LoVo (cell line): ENCODE measurements at regions not wholly inside any gene's neighbourhood (a gene's known extent, or its start where the extent isn't known, plus 50 kb on each side); places are given as distances from the start of the nearest gene placed in this dataset.
"Not testable (repeated sequence)": the region's sequence is repeated elsewhere in the genome, so short reads cannot be mapped to it uniquely, and the experiment has no call there.

Experiments
- DNase-seq: peaks from one replicate; pipeline ENCODE4 v3.0.0-alpha.2; 2016; ENCODE audit warnings: low spot score

DNA sequence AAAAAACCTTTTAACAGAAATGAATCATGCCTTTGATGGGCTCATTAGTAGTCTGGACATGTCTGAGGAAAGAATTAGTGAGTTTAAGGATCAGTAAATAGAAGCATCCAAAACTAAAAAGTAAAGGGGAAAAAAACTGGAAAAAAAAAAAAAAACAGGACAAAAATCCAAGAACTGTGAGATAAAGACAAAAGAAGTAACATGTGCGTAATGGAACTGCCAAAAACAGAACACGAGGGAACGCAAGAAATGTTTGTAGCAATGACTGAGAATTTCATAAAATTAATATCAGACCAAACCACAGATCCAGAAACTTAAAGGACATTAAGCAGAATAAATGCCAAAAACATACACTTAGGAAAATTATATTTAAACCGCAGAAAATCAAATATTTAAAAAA, 77.4 kb downstream of the MS4A13 start:
- DNase-seq, result no peak

DNA sequence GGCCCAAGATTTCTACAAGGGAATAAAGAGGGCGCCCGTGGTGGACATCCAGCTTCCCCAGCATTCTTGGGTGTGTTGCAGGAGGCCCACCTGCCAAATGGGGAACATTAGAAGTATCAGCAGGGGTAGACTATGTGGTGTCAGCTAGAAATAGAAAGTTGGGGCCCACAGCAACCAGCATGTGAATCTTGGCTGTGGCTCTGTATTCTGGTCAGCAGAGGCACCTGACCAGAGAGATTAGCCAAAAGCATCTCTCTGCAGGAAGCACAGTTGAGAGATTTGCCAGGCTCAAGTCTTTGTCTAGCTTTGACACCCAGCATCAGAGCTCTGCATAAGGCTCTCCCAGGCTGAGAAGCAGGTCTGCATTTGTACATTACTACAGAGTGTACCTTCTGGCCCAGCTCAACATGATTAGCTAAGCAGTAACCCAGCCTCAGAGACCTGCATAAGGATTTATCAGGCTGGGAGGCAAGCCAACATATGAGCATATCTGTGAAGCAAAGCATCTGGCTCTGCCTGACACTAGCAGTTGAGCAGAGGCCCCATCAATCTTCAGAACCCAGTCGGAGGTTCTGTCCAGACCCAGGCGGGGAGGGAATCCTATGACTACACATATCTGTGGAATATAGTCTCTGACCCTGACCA, 79.9 kb downstream of the MS4A13 start:
- no peak for DNase-seq

DNA sequence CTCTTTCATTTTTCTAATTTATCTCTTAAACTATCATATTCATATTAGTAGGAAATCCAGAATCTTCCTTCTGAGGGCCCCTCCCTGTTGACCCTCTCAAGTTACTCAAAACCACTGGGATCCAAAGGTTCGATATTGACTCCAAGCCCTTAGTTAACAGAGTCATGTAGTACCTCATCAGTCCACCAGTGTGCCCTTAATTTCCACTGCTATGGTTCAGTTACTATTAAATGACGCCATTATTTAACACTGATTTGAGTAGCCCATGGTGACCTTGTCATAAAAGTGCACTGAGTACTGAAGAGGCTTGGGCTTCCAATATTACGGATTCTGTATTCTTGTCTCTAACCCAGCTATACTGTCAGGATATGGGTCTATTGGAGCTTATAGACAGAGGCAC, 91.9 kb upstream of the MS4A8 start:
- no peak for DNase-seq

DNA sequence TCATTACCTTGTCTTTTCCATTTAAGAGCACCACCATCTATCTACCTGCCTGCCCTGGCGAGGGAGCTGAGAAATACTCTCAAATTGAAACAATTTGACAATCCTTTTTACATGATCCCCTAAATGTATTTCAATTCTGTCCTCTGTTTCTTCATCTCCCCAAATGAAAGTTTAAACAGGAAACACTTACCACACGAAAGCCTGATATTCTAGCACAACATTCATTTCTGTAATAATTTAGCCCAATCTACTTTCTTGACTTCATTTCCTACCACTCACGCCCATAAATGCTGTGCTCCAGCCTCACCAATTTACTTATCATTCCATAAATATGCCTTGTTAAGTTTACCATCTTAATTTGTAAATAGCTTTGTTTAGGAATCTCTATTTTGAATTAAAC, 89.8 kb upstream of the MS4A8 start:
- no peak for DNase-seq

DNA sequence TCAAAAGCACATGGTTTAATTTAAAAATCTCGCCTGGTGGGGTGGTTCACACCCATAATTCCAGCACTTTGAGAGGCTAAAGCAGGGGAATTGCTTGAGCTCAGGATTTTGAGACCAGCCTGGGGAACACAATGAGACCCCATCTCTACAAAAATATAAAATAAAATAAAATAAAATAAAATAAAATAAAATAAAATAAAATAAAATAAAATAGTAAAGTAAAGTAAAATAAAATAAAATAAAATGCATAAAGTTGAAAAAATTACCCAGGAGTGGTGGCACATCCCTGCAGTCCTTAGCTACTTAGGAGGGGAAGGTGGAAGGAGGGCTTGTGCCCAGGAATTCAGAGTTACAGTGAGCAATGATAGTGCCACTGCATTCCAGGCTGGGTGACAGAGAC, 88.7 kb upstream of the MS4A8 start:
- DNase-seq, result no peak

DNA sequence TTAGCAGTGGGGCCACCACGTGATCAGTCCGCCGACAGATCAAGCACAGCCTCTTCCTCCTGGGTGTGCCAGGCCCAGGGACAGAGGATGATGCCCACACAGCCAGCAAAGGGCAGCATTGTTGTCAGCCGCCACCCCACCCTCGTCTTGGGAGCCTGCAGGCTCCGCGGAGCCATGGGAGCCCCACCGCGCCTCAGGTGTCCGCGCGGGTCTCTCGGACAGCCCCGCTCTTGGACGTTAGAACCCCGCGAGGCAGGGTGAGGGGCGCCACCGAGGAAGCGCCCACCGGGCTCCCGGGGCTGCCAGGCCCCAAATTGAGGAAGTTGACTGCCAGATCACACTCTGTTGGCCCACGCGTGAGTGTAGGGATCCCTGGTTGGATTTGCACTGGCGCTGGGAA, 83.9 kb upstream of the MS4A8 start:
- DNase-seq, result no peak

DNA sequence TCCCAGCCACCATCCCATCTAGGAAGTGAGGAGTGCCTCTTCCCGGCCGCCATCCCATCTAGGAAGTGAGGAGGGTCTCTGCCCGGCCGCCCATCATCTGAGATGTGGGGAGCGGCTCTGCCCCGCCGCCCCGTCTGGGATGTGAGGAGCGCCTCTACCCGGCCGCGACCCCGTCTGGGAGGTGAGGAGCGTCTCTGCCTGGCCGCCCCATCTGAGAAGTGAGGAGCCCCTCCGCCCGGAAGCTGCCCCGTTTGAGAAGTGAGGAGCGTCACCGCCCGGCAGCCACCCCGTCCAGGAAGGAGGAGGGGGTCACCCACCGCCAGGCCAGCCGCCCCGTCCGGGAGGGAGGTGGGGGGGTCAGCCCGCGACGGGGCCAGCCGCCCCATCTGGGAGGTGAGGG, 77.5 kb upstream of the MS4A8 start:
- DNase-seq, result not testable (repeated sequence)

DNA sequence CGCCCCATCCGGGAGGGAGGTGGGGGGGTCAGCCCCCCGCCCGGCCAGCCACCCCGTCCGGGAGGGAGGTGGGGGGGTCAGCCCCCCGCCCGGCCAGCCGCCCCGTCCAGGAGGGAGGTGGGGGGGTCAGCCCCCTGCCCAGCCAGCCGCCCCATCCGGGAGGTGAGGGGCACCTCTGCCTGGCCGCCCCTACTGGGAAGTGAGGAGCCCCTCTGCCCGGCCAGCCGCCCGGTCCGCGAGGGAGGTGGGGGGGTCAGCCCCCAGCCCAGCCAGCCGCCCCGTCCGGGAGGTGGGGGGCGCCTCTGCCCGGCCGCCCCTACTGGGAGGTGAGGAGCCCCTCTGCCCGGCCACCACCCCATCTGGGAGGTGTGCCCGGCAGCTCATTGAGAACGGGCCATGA, 76.6 kb upstream of the MS4A8 start:
- DNase-seq, result not testable (repeated sequence)

DNA sequence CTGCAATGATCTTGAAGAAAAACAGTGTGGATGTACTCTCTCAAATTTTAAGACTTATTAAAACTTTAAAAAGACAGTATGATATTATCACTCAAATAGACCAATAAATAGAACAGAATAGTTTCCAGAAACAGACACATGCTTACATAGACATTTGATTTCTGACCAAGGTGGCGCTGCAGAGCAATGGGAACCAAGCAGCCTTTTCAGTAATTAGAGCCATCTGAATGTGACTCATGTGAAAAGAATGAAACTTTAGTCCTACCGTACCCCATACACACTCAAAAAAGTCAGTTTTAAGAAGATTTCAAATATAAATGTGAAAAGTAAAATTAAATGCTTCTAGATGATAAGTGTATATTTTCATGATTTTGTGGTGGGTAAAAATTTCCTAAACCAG, 74.2 kb upstream of the MS4A8 start:
- DNase-seq, result peak; percentile 25

DNA sequence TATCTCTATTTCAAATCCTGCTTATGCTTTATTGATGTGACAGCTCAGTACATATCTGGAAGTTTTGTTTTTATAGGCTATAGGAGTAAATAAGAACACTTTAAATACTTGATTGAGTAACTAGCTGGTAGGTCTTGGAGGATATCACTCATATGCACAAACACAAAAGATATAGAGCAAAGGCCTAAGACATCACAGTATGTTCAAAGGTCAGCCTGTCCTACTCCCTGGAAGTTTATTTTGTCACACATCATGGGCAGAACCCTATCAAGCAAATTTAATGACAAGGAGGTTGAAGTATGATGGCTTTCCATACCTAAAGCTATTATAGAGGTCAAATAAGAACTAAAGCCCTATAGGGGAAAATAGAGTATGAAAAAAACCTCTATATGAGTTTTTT, 70.0 kb upstream of the MS4A8 start:
- no peak for DNase-seq

DNA sequence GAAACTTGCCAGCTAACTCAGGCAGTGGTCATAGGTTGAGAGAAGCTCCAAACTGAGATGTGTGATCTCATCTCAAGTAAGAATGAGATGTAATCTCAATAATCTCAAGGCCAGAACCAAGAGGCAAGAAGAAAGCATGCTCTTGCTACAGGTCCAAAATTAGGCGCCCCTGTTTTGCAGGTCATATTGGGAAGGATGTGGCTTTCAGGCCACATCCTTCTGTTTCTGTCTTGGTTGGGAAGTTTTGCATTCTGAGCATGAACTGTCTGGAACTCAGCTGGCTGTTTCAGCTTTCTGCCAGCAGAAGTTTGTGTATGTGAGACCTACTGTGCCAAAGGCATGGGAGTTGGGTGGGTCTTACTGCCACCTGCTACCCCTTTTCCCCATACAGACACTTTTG, 67.5 kb upstream of the MS4A8 start:
- DNase-seq, result no peak

DNA sequence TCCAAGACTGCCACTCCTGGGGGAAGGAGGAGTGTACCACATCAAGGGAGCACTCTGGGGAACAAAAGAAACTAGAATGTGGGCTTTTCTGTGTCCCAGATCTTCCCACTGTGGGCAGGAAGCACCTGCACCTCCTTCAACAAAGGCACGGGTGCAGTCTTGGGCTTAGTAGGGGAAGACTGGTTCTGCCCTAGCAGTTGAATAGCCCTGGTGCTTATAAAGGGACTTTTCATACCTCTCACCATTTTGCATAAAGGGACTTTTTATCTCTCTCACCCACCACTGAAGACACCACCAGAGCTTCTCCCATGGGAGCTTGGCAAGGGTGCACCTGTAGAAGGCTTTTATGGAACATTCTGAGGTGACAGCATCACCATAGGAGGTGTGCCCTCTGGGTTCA, 65.8 kb upstream of the MS4A8 start:
- DNase-seq, result no peak

DNA sequence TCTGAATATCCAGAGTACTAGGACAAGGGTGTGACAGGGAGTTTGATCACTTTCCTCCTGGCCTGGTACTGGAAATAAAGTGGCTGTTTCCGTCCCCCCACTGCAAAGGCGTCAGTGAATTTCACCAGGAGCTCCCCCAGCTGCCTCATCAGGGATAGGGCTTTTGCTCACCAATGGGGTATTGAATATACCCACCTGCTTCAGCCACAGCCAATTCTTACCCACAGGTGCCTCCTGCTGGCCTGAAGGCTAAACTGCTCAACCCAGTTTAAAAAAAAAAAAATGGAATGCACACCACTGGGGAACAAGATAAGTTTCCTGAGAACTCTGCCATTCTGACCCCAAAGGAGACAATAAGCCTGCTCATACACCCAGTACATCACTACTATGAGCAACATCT, 65.3 kb upstream of the MS4A8 start:
- DNase-seq, result no peak

DNA sequence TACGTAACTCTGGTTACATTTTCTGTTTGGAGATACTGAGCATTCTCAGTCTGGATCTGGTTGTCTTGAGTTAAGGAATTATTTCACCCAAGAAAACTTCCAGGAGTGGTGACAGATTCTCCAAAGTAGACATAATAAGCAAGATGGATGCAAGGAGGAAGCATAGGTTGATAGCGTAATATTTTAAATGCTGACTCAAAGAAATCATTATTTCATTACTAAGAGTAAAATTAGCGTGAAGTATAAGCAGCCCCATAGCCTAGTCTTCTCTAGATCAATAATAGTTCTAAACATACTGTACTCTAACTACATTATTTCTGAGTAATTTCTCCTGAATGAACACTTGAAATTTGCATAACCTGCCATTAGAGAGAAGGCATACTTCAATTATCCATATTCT, 57.5 kb upstream of the MS4A8 start:
- DNase-seq, result no peak

DNA sequence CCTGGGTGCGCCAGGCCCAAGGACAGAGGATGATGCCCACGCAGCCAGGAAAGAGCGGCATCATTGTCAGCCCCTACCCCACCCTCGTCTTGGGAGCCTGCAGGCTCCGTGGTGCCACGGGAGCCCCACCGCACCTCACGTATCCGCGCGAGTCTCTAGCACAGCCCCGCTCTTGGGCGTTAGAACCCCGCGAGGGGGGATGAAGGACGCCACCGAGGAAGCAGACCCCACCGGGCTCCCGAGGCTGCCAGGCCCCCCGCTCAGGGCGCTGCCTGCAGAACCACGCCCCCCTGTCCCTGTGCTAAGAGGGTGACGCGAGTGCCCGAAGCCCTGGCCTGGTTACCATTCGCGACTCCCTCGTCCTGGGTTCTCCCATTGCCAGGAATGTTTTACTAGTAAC, 52.3 kb upstream of the MS4A8 start:
- no peak for DNase-seq
